ENCODE measurements at regions not wholly inside any gene's neighbourhood (a gene's known extent, or its start where the extent isn't known, plus 50 kb on each side); places are given as distances from the start of the nearest gene placed in this dataset.

- DNase-seq (ENCODE audit: extremely low read depth, low read depth): no peak
These were observed 87.9 kb upstream of the MAMDC2 start for GRCh38 chr9:69955536-69956355.

GRCh38 chr9:69961843-69962242 is 81.8 kb upstream of the MAMDC2 start:
- no peak for DNase-seq (ENCODE audit: extremely low read depth, low read depth)

- DNase-seq (ENCODE audit: extremely low read depth, low read depth): no peak
These were observed 79.8 kb upstream of the MAMDC2 start for GRCh38 chr9:69963803-69964202.

- DNase-seq (ENCODE audit: extremely low read depth, low read depth): no peak
These were observed 79.2 kb upstream of the MAMDC2 start for GRCh38 chr9:69964446-69964845.

GRCh38 chr9:69965416-69966145 is 78.1 kb upstream of the MAMDC2 start:
- DNase-seq (ENCODE audit: extremely low read depth, low read depth): no peak

- DNase-seq (ENCODE audit: extremely low read depth, low read depth): no peak
These were observed 76.3 kb upstream of the MAMDC2 start for GRCh38 chr9:69967344-69967743.

- DNase-seq (ENCODE audit: extremely low read depth, low read depth): no peak
These were observed 73.6 kb upstream of the MAMDC2 start for GRCh38 chr9:69970001-69970533.

- peak; percentile 66 for DNase-seq (ENCODE audit: extremely low read depth, low read depth)
These were observed 71.8 kb upstream of the MAMDC2 start for GRCh38 chr9:69971643-69972449.

- DNase-seq (ENCODE audit: extremely low read depth, low read depth): no peak
These were observed 68.0 kb upstream of the MAMDC2 start for GRCh38 chr9:69975681-69976080.

- no peak for DNase-seq (ENCODE audit: extremely low read depth, low read depth)
These were observed 67.5 kb upstream of the MAMDC2 start for GRCh38 chr9:69976152-69976551.

- no peak for DNase-seq (ENCODE audit: extremely low read depth, low read depth)
These were observed 63.6 kb upstream of the MAMDC2 start for GRCh38 chr9:69980041-69980440.

GRCh38 chr9:69980591-69980990 is 63.1 kb upstream of the MAMDC2 start:
- DNase-seq (ENCODE audit: extremely low read depth, low read depth): no peak

- no peak for DNase-seq (ENCODE audit: extremely low read depth, low read depth)
These were observed 61.8 kb upstream of the MAMDC2 start for GRCh38 chr9:69981686-69982445.

GRCh38 chr9:69984831-69985230 is 58.8 kb upstream of the MAMDC2 start:
- no peak for DNase-seq (ENCODE audit: extremely low read depth, low read depth)

- no peak for DNase-seq (ENCODE audit: extremely low read depth, low read depth)
These were observed 57.7 kb upstream of the MAMDC2 start for GRCh38 chr9:69985971-69986370.

- no peak for DNase-seq (ENCODE audit: extremely low read depth, low read depth)
These were observed 56.7 kb upstream of the MAMDC2 start for GRCh38 chr9:69986970-69987369.

- DNase-seq (ENCODE audit: extremely low read depth, low read depth): no peak
These were observed 56.2 kb upstream of the MAMDC2 start for GRCh38 chr9:69987457-69987856.

- DNase-seq (ENCODE audit: extremely low read depth, low read depth): no peak
These were observed 50.5 kb upstream of the MAMDC2 start for GRCh38 chr9:69993110-69993509.
